GM21360 (cell line): ENCODE measurements at regions not wholly inside any gene's neighbourhood (a gene's known extent, or its start where the extent isn't known, plus 50 kb on each side); places are given as distances from the start of the nearest gene placed in this dataset.

Experiments
- ATAC-seq: cut with Tn5 transposase; IDR thresholded peaks from one replicate; pipeline ENCODE4 v1.9.1; 2021; ENCODE audit warnings: mild to moderate bottlenecking, moderate library complexity; ENCODE audit not compliant: unreplicated experiment

GRCh38 chrX:49773993-49774392, 55.1 kb upstream of the PAGE4 start:
- no peak for ATAC-seq

DNA sequence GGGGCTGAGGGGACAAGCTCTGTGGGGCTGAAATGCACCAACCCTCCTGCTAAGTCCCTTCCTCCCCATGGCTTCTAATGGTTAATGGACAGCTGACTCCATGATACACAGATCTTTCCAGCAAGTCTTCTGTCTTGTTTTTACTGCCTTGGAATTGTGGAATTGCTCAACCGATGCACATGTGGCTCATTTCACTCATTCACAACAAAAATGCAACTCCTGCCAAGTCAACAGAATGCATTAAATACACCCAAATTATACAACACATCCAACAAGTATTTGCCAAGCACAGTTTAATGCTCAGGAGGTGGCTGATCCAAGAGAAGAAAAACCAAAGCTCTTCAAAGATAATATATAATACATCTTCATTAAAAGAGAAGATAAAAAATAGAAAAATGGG, 61.9 kb upstream of the PAGE4 start:
- ATAC-seq = no peak

- ATAC-seq = no peak
Measured at GRCh38 chrX:49762175-49762720, 66.5 kb upstream of the PAGE1 start.

- no peak for ATAC-seq
Measured at GRCh38 chrX:49761481-49761880, 65.7 kb upstream of the PAGE1 start.

- ATAC-seq = no peak
Measured at GRCh38 chrX:49760290-49760890, 64.6 kb upstream of the PAGE1 start.

- no peak for ATAC-seq
Measured at GRCh38 chrX:49756692-49757091, 60.9 kb upstream of the PAGE1 start.

DNA sequence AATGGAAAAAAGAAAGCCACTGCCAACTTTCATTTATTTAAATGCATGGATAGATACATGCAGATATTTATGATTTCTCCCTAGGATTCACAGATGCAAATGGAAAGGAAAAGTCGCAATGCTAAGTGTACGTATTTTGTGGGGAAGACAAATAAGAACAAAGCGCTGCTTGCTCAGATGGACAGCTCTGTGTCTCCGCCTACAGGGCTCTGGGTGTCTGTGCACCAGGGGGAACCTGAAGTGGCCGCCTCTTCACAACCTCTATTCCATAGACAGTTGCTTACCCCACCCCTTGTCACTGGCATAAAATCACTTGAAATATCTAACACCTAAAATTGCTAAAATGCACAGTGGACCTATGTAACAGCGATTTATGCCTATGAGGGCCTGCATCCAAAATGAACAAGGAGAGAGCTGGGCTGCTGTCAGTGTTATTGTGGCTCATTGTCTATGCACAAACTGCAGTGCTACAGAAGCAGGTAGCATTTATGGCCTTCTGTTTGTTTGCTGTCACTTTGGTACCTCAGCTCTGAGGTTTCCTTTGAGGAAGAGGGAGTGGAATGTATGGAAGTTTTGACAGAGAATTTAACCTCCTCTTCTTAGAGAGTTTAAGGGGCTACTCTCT, 58.6 kb upstream of the PAGE1 start:
- peak; percentile 64 for ATAC-seq

DNA sequence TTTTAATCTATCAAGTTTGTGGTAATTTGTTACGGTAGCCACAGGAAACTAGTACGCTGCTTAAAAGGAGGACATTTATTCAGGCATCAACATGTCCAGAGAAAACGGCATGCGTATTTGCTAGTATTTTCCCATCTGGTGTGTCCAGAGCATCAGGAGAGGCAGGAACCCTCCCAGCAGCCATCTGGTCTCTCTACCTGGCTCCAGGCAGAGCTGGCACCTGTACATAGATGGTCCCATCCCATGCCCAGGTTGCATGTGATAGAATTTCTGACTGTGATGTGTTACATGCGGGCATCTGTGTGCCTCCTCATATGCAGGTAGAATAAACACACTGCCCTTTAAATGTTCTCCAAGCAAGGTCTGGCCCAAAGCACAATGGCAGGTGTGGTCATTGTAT, 57.9 kb upstream of the PAGE1 start:
- ATAC-seq = no peak

DNA sequence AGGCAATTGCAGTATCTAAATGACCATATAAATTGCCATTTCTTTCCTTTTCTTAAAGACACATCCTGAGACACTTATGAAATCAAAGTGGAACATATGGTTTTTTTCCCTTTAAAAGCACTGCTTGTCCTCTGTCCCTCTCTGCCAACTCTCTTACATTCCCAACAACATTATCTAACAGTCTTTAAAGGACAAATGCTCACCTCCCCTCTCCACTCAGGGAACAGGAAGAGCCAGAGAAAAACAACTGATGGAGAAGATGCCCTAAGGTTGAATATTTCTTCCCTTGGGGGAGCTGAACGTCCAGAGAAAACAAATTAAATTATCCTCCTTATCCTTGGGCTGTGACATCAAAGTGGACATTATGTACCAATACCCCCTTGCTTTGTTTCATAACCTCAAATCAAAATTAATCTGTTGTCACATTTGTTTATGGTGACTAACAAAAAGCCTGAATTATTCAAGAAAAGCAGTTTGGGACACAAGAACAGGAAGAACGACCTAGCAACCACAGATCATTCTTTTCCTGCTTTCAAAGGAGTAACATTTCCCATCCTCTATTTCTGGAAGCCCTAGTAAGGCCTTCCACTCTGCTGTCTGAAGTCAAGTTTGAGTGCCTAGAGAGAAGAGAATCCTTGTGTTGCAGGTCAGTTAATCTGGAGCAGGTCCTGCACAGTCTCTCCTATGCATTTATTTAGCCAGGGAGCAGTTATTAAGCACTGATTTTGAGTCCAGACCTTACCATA, 52.6 kb upstream of the PAGE1 start:
- no peak for ATAC-seq

DNA sequence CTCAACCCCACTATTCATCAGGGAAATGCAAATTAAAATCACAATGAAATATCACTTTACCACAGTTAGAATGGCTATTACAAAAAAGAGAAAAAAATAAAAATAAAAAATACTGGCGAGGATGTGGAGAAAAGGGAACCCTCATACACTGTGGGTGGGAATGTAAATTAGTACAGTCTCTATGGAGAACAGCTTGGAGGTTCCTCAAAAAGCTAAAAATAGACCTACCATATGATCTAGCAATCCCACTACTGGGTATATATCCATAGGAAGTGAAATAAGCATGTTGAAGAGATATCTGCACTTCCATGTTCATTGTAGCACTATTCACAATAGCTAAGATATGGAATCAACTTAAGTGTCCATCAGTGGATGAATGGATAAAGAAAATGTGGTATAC, 50.5 kb upstream of the PAGE1 start:
- no peak for ATAC-seq
